ENCODE measurements at regions not wholly inside any gene's neighbourhood (a gene's known extent, or its start where the extent isn't known, plus 50 kb on each side); places are given as distances from the start of the nearest gene placed in this dataset.

DNA sequence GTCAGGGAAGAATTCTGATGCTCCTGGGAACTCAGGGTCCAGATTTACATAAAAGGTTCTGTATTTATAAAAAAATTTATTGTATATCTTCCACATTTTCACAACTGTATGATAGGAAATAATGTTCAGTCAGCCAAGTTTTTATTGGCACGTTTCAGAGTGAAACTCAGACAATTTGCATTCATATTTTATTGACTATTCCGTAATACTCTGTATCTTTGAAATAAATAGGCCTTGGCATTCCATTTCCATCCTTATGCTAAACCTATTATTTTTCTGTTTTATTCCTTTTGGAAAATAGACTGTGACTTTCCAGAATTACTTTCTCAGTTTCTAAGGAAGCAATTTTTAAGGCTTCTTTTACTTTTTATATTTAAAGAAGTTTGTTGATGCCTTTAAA, 329.0 kb downstream of the OLFM3 start:
- TF ChIP-seq BHLHE40 (IDR thresholded peaks at IDR 0.05; ENCODE audit: borderline replicate concordance) (no peak), NFRKB (IDR thresholded peaks at IDR 0.05) (no peak)
